ENCODE measurements at regions not wholly inside any gene's neighbourhood (a gene's known extent, or its start where the extent isn't known, plus 50 kb on each side); places are given as distances from the start of the nearest gene placed in this dataset.
"Not testable (repeated sequence)": the region's sequence is repeated elsewhere in the genome, so short reads cannot be mapped to it uniquely, and the experiment has no call there.

- no peak for DNase-seq (ENCODE audit: low read depth)
Measured at GRCh38 chr2:16755442-16755841, 89.8 kb upstream of the CYRIA start.

- not testable (repeated sequence) for DNase-seq (ENCODE audit: low read depth)
Measured at GRCh38 chr2:16753025-16753424, 87.4 kb upstream of the CYRIA start.

- not testable (repeated sequence) for DNase-seq (ENCODE audit: low read depth)
Measured at GRCh38 chr2:16750925-16751214, 85.2 kb upstream of the CYRIA start.

GRCh38 chr2:16750175-16750924 lies 84.7 kb upstream of the CYRIA start:
- DNase-seq (ENCODE audit: low read depth): no peak

GRCh38 chr2:16748511-16749266 lies 83.1 kb upstream of the CYRIA start:
- not testable (repeated sequence) for DNase-seq (ENCODE audit: low read depth)

GRCh38 chr2:16747689-16748088 lies 82.1 kb upstream of the CYRIA start:
- no peak for DNase-seq (ENCODE audit: low read depth)

- DNase-seq (ENCODE audit: low read depth): no peak
Measured at GRCh38 chr2:16747257-16747656, 81.6 kb upstream of the CYRIA start.

- no peak for DNase-seq (ENCODE audit: low read depth)
Measured at GRCh38 chr2:16746833-16747232, 81.2 kb upstream of the CYRIA start.

GRCh38 chr2:16746329-16746728 lies 80.7 kb upstream of the CYRIA start:
- DNase-seq (ENCODE audit: low read depth): no peak

GRCh38 chr2:16745466-16745865 lies 79.8 kb upstream of the CYRIA start:
- no peak for DNase-seq (ENCODE audit: low read depth)

GRCh38 chr2:16744521-16744920 lies 78.9 kb upstream of the CYRIA start:
- DNase-seq (ENCODE audit: low read depth): no peak

GRCh38 chr2:16742026-16742425 lies 76.4 kb upstream of the CYRIA start:
- DNase-seq (ENCODE audit: low read depth): no peak

GRCh38 chr2:16741498-16741897 lies 75.9 kb upstream of the CYRIA start:
- DNase-seq (ENCODE audit: low read depth): no peak

- DNase-seq (ENCODE audit: low read depth): no peak
Measured at GRCh38 chr2:16739778-16740581, 74.3 kb upstream of the CYRIA start.

- no peak for DNase-seq (ENCODE audit: low read depth)
Measured at GRCh38 chr2:16738361-16739225, 73.0 kb upstream of the CYRIA start.

GRCh38 chr2:16737812-16738211 lies 72.2 kb upstream of the CYRIA start:
- no peak for DNase-seq (ENCODE audit: low read depth)

GRCh38 chr2:16736633-16737032 lies 71.0 kb upstream of the CYRIA start:
- no peak for DNase-seq (ENCODE audit: low read depth)

- DNase-seq (ENCODE audit: low read depth): no peak
Measured at GRCh38 chr2:16729335-16729734, 63.7 kb upstream of the CYRIA start.

- DNase-seq (ENCODE audit: low read depth): no peak
Measured at GRCh38 chr2:16728351-16729136, 62.9 kb upstream of the CYRIA start.

- not testable (repeated sequence) for DNase-seq (ENCODE audit: low read depth)
Measured at GRCh38 chr2:16727849-16728248, 62.2 kb upstream of the CYRIA start.

- no peak for DNase-seq (ENCODE audit: low read depth)
Measured at GRCh38 chr2:16727256-16727655, 61.6 kb upstream of the CYRIA start.
